H54 (cell line): ENCODE measurements at regions not wholly inside any gene's neighbourhood (a gene's known extent, or its start where the extent isn't known, plus 50 kb on each side); places are given as distances from the start of the nearest gene placed in this dataset.
"Not testable (repeated sequence)": the region's sequence is repeated elsewhere in the genome, so short reads cannot be mapped to it uniquely, and the experiment has no call there.

Source experiments
- DNase-seq: peaks from one replicate; pipeline ENCODE4 v3.0.0; 2011; ENCODE audit warnings: low spot score, mixed read lengths; ENCODE audit not compliant: insufficient read length
- FAIRE-seq: peaks from 3 replicates; lab custom pipeline; 2011; peaks lifted over from hg19 to GRCh38; lab: Jason Lieb, UNC
- POLR2A ChIP-seq: IDR thresholded peaks from 2 replicates; pipeline ENCODE4 v1.6.1; 2011; ENCODE audit warnings: low read depth, mild to moderate bottlenecking, low read length

DNA sequence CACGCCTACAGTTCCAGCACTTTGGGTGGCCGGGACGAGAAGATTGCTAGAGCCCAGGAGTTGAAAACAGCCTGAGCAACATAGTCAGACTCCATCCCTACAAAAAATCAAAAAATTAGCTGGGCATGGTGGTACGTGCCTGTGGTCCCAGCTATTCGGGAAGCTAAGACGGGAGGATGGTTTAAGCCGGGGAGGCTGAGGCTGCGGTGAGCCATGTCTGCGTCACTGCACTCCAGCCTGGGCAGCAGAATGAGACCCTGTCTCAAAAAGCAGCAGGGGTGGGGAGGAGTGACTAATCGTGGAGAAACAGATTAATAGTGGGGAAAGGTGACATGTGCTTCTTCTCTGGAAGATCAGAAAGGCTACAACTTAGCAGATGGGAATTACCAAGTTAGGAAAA lies 58.1 kb upstream of the GPC1 start:
- TF ChIP-seq POLR2A: no peak
- DNase-seq (no peak), FAIRE-seq (no peak)

DNA sequence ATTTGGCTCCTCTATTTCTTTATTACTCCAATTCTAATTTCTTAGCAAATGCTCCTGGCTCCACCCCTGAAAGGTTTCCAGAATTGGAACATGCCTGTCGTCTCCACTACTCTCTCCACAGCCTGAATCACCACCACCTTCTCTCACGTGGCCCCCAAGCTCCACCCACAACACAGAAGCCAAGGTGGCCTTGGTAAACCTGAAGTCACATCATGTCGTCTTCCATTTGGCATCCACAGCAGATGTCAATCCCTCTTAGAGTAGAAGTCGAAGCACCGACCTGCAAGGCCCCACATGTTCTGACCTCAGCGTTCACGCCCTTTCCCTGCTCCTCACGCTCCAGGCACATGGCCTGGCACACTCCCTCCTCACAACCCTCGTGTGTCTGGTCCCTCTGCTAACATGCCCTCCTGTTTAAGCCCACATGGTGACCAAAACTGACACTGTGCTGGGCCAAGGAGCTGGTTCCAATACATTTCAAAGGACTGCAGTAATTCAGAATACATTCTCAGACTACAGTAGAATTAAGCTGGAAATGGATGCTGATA lies 56.3 kb upstream of the GPC1 start:
- no peak for FAIRE-seq
- TF ChIP-seq POLR2A: no peak
- DNase-seq: no peak

DNA sequence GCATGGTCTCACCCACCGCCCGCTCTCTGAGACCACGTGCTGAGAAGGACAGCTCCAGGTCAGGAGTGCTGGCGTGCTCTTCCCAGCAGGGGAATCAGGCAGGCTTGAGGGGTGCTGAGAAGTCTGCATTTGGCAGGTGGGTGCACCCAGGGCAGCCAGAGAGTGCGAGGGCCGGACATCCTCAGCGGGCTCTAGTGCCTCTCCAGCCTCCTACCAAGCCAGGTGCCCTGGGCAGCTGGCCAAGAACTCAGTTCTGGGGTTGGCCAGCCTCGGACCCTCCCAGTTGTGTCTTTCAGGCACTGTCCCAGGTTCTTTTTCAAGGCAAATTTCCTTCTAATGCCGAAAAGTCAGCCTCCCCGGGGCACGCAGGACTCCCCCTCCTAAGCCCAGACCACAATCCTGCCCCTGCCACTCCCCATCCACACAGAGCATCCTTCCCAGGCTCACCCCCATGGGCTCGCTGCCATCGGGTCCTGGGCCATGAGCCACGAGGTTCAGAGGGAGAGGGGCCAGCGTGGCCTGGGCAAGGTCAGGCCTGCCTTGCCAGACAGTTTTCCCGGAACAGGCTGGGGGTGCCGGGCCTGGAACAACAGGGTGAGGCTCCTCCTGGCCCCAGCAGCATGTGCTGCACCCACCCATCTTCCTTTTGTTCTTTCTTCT lies 52.2 kb upstream of the GPC1 start:
- FAIRE-seq (no peak), DNase-seq (no peak)
- TF ChIP-seq POLR2A: no peak

DNA sequence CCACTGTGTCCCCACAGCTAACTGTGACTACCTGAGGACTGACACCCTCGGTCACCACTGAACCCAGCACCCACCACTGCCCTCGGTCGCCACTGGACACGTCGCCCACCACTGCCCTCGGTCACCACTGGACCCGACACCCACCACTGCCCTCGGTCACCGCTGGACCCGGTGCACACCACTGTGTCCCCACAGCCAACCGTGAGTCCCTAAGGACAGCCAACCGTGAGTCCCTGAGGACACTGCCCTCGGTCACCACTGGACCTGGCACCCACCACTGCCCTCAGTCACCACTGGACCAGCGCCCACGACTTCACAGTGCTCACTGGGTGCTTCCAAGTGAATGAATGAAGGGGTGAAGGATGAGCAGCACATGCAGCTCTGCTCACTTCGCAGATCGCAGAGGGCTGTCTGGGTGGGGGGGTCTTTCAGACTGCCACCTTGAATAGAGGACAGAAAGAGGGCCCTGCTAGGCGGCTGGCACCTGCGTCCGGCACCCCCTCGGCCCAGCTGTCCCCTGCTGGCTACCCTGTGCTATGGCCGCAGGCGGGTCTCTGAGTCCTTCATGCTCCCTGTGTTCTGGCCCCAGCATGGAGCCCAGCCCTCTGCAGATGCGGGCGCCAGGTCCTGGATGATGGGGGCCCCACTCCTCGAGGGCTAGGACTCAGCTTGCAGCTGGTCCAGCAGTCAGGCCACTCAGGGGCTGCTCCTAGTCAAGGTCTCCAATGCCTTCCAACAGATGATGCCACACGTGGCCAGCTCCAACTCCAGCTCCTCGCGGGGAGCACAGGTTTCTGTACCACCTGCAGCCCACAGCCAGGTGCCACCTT lies 51.4 kb upstream of the GPC1 start:
- DNase-seq (no peak), FAIRE-seq (no peak)
- TF ChIP-seq POLR2A: no peak

DNA sequence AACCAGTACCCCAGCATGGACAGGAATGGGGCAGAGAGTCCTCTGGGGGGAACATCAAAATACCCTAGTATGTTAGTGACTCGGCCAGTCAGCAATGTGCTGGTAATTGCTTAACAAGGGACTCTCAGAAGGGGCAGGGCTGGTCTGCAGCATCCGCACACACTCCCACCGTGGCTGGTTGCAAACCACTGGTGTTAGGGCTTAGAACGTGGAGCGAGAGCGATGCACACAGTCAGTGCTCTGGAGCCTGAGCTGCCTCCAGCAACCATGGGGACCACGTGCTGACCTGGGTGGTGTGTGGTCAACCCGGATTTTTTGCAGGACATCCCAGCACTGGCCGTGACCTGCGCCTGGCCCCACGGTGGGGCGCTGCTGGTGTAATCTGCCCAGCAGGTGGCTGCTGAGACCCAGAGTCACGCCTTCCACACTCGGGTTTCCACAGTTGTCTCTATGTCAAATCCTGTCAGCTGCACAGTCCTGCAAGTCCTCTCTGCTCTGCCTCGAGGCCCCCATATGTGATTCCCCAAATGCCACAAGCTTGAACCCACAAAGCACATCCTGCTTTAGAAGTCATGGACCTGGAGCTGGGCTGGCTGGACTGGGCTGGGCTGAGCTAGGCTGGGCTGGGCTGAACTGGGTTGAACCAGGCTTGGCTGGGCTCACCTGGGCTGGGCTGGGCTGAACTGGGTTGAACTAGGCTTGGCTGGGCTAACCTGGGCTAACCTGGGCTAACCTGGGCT lies 50.6 kb upstream of the GPC1 start:
- FAIRE-seq (no peak), DNase-seq (no peak)
- TF ChIP-seq POLR2A: no peak

DNA sequence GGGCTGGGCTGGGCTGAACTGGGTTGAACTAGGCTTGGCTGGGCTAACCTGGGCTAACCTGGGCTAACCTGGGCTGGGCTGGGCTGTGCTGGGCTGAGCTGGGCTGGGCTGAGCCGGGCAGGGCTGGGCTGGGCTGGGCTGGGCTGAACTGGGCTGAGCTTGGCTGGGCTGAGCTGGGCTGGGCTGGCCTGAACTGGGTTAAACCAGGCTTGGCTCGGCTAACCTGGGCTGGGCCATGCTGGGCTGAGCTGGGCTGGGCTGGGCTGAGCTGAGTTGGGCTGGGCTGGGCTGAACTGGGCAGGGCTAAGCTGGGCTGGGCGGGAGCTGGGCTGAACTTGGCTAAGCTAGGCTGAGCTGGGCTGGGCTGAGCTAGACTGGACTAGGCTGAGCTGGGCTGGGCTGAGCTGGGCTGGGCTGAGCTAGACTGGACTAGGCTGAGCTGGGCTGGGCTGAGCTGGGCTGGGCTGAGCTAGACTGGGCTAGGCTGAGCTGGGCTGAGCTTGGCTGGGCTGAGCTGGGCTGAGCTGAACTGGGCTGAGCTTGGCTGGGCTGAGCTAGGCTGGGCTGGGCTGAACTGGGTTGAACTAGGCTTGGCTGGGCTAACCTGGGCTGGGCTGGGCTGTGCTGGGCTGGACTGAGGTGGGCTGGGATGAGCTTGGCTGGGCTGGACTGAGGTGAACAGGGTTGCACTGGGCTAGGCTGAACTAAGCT lies 49.9 kb upstream of the GPC1 start:
- FAIRE-seq, DNase-seq: not testable (repeated sequence)
